H9 (cell line): ENCODE measurements at regions not wholly inside any gene's neighbourhood (a gene's known extent, or its start where the extent isn't known, plus 50 kb on each side); places are given as distances from the start of the nearest gene placed in this dataset.

ENCODE experiments used
- DNase-seq: peaks from one replicate; pipeline ENCODE4 v3.0.0-alpha.2; 2017
- H2AFZ ChIP-seq: one replicate; pipeline ENCODE4 v1.6.1; 2013; ENCODE audit warnings: mild to moderate bottlenecking, low read length, control low read depth, moderate library complexity
- H2AK5ac ChIP-seq: 2 replicates; pipeline ENCODE4 v1.6.1; 2013; ENCODE audit warnings: low read length, control low read depth, mixed read lengths; ENCODE audit not compliant: insufficient read length
- H2BK120ac ChIP-seq: one replicate; pipeline ENCODE4 v1.6.1; 2013; ENCODE audit warnings: low read depth, mild to moderate bottlenecking, low read length, control low read depth, inconsistent platforms; ENCODE audit not compliant: poor library complexity, severe bottlenecking
- H2BK12ac ChIP-seq: 2 replicates; pipeline ENCODE4 v1.6.1; 2013; ENCODE audit warnings: low read length, control low read depth, mixed read lengths, low read depth; ENCODE audit not compliant: insufficient read length
- H2BK15ac ChIP-seq: 2 replicates; pipeline ENCODE4 v1.6.1; 2013; ENCODE audit warnings: low read depth, low read length, control low read depth
- H2BK20ac ChIP-seq: one replicate; pipeline ENCODE4 v1.6.1; 2013; ENCODE audit warnings: low read depth, mild to moderate bottlenecking, low read length, control low read depth, inconsistent platforms; ENCODE audit not compliant: poor library complexity, severe bottlenecking
- H2BK5ac ChIP-seq: 2 replicates; pipeline ENCODE4 v1.6.1; 2013; ENCODE audit warnings: low read length, control low read depth, mixed read lengths; ENCODE audit not compliant: insufficient read length
- H3K14ac ChIP-seq: 2 replicates; pipeline ENCODE4 v1.6.1; 2013; ENCODE audit warnings: low read length, control low read depth; ENCODE audit not compliant: insufficient read depth
- H3K18ac ChIP-seq: 2 replicates; pipeline ENCODE4 v1.6.1; 2013; ENCODE audit warnings: low read depth, mild to moderate bottlenecking, mixed read lengths, low read length, control low read depth; ENCODE audit not compliant: insufficient read length
- H3K23ac ChIP-seq: 2 replicates; pipeline ENCODE4 v1.6.1; 2013; ENCODE audit warnings: low read length, control low read depth, mixed read lengths, low read depth; ENCODE audit not compliant: insufficient read length
- H3K23me2 ChIP-seq: 2 replicates; pipeline ENCODE4 v1.6.1; 2013; ENCODE audit warnings: low read depth, mild to moderate bottlenecking, mixed read lengths, low read length, control low read depth; ENCODE audit not compliant: insufficient read length, poor library complexity, severe bottlenecking
- H3K27ac ChIP-seq: 2 replicates; pipeline ENCODE4 v1.5.1; 2013; ENCODE audit warnings: low read length, control low read depth, mixed read lengths, low read depth; ENCODE audit not compliant: insufficient read length
- H3K27me3 ChIP-seq: 2 replicates; pipeline ENCODE4 v1.6.1; 2013; ENCODE audit warnings: low read length, control low read depth, inconsistent platforms; ENCODE audit not compliant: insufficient read depth
- H3K4ac ChIP-seq: 2 replicates; pipeline ENCODE4 v1.6.1; 2013; ENCODE audit warnings: low read depth, mild to moderate bottlenecking, control low read depth, inconsistent platforms, low read length, moderate library complexity
- H3K4me1 ChIP-seq: 2 replicates; pipeline ENCODE4 v1.6.1; 2013; ENCODE audit warnings: low read length, control low read depth, inconsistent platforms; ENCODE audit not compliant: insufficient read depth
- H3K4me2 ChIP-seq: 2 replicates; pipeline ENCODE4 v1.6.1; 2013; ENCODE audit warnings: low read length, control low read depth, mixed read lengths; ENCODE audit not compliant: insufficient read length, insufficient read depth
- H3K56ac ChIP-seq: 2 replicates; pipeline ENCODE4 v1.6.1; 2013; ENCODE audit warnings: low read depth, mild to moderate bottlenecking, mixed read lengths, low read length, control low read depth; ENCODE audit not compliant: insufficient read length
- H3K79me1 ChIP-seq: 2 replicates; pipeline ENCODE4 v1.6.1; 2013; ENCODE audit warnings: low read depth, mild to moderate bottlenecking, moderate library complexity, low read length, control low read depth, inconsistent platforms; ENCODE audit not compliant: insufficient read depth, poor library complexity, severe bottlenecking
- H3K79me2 ChIP-seq: 2 replicates; pipeline ENCODE4 v1.6.1; 2013; ENCODE audit warnings: low read length, control low read depth, inconsistent platforms; ENCODE audit not compliant: insufficient read depth
- H3K9ac ChIP-seq: 2 replicates; pipeline ENCODE4 v1.6.1; 2013; ENCODE audit warnings: low read length, control low read depth, mixed read lengths; ENCODE audit not compliant: insufficient read length; ENCODE audit errors: extremely low read depth
- H3K9me3 ChIP-seq: one replicate; pipeline ENCODE4 v1.6.1; 2013; ENCODE audit warnings: low read depth, low read length, inconsistent platforms; ENCODE audit not compliant: control insufficient read depth
- H3T11ph ChIP-seq: one replicate; pipeline ENCODE4 v1.6.1; 2013; ENCODE audit warnings: mild to moderate bottlenecking, low read length, control low read depth, inconsistent platforms
- H4K20me1 ChIP-seq: one replicate; pipeline ENCODE4 v1.6.1; 2013; ENCODE audit not compliant: control insufficient read depth, insufficient read length, insufficient read depth
- H4K5ac ChIP-seq: 2 replicates; pipeline ENCODE4 v1.6.1; 2013; ENCODE audit warnings: low read depth, mild to moderate bottlenecking, mixed read lengths, low read length, control low read depth; ENCODE audit not compliant: insufficient read length
- H4K8ac ChIP-seq: replicated peaks from 2 replicates; pipeline ENCODE4 v1.6.1; 2013; ENCODE audit warnings: low read length, control low read depth, mixed read lengths, low read depth; ENCODE audit not compliant: insufficient read length
- H4K91ac ChIP-seq: 2 replicates; pipeline ENCODE4 v1.6.1; 2013; ENCODE audit warnings: low read depth, mild to moderate bottlenecking, moderate library complexity, mixed read lengths, low read length, control low read depth; ENCODE audit not compliant: insufficient read length
- H3K27ac Mint-ChIP-seq, 3 experiments: 2 replicates in 2 of 3; 3 replicates in 1 of 3; pipeline ENCODE4 v1.8.0; 2020 to 2021; ENCODE audit warnings: mixed read lengths in 3 of 3, mild to moderate bottlenecking in 1 of 3, moderate library complexity in 1 of 3
- H3K27me3 Mint-ChIP-seq: 2 replicates; pipeline ENCODE4 v1.8.0; 2021; ENCODE audit warnings: low read depth, mild to moderate bottlenecking, moderate library complexity, mixed read lengths
- H3K36me3 Mint-ChIP-seq, 3 experiments: 2 replicates in 2 of 3; 3 replicates in 1 of 3; pipeline ENCODE4 v1.8.0; 2020 to 2021; ENCODE audit warnings: low read depth in 3 of 3, mixed read lengths in 3 of 3; ENCODE audit not compliant: insufficient read depth in 1 of 3
- H3K4me1 Mint-ChIP-seq, 2 experiments: 2 replicates each; pipeline ENCODE4 v1.8.0; 2020; ENCODE audit warnings: mixed read lengths in 2 of 2
- H3K4me3 Mint-ChIP-seq, 2 experiments: 2 replicates in 1 of 2; 3 replicates in 1 of 2; pipeline ENCODE4 v1.8.0; 2020 to 2021; ENCODE audit warnings: mild to moderate bottlenecking in 2 of 2, mixed read lengths in 2 of 2, moderate library complexity in 1 of 2
- H3K9me3 Mint-ChIP-seq, 2 experiments: 2 replicates in 1 of 2; 3 replicates in 1 of 2; pipeline ENCODE4 v1.8.0; 2020; ENCODE audit warnings: mild to moderate bottlenecking in 2 of 2, mixed read lengths in 2 of 2, moderate library complexity in 1 of 2
- CTCF ChIP-seq: fragments of 200-600 bp; sonication (generic); conservative IDR thresholded peaks from 3 replicates; pipeline ENCODE4 v1.8.0; 2021; ENCODE audit warnings: antibody characterized with exemption, mild to moderate bottlenecking
- WGBS: extraction: QIAGEN DNeasy Blood & Tissue Kit; methylation state at CpG from one replicate; pipeline ENCODE4 v1.1.7; 2013; ENCODE audit warnings: missing lambda C conversion rate, low lambda C conversion rate, mixed read lengths; ENCODE audit not compliant: insufficient read length; ENCODE audit errors: extremely low coverage; 5-methylcytosine and 5-hydroxymethylcytosine counted together

GRCh38 chr9:96136992-96137670 is 164.8 kb downstream of the HSD17B3 start:
- no peak overlapping the region for H4K91ac ChIP-seq
- TF ChIP-seq CTCF, result no peak
- H3K23ac ChIP-seq, result no peak overlapping the region
- Mint-ChIP-seq H3K27me3 (peaks cover 8% of the 10 kb centered on the region), H3K9me3 (peaks cover 3 to 6% of the 10 kb centered on the region in 2 experiments; a peak in 2 of 5 replicates), H3K27ac (no peak overlapping the region), H3K4me3 (no peak overlapping the region), H3K36me3 (peaks cover 0 to 2% (median 0%) of the 10 kb centered on the region in 3 experiments; a peak in 1 of 7 replicates), H3K4me1 (peaks cover 31 to 35% of the 10 kb centered on the region in 2 experiments)
- no peak overlapping the region for H4K5ac ChIP-seq
- H3K27ac ChIP-seq, result no peak overlapping the region
- H2BK15ac ChIP-seq, result no peak overlapping the region
- no peaks in the 10 kb centered on the region for H3K9me3 ChIP-seq
- H3T11ph ChIP-seq, result no peak overlapping the region
- H3K14ac ChIP-seq, result no peak overlapping the region
- H3K79me1 ChIP-seq, result no peaks in the 10 kb centered on the region
- H3K27me3 ChIP-seq, result no peaks in the 10 kb centered on the region
- no peak overlapping the region for H2BK120ac ChIP-seq
- no peak overlapping the region for H4K8ac ChIP-seq
- no peaks in the 10 kb centered on the region for H4K20me1 ChIP-seq
- no peak for DNase-seq
- no peak overlapping the region for H3K4me2 ChIP-seq
- no peak overlapping the region for H3K56ac ChIP-seq
- no peak overlapping the region for H2AFZ ChIP-seq
- no peak overlapping the region for H2BK20ac ChIP-seq
- H3K79me2 ChIP-seq, result no peaks in the 10 kb centered on the region
- no peaks in the 10 kb centered on the region for H3K23me2 ChIP-seq
- H2AK5ac ChIP-seq, result no peak overlapping the region
- peaks cover 4% of the 10 kb centered on the region; the same call in 1 of the 2 replicates for H3K4me1 ChIP-seq
- H3K9ac ChIP-seq, result no peak overlapping the region
- no peak overlapping the region for H3K18ac ChIP-seq
- H2BK5ac ChIP-seq, result no peak overlapping the region
- WGBS, result no CpG with 5 or more reads among the region's 8 CpGs
- H2BK12ac ChIP-seq, result no peak overlapping the region
- no peak overlapping the region for H3K4ac ChIP-seq
